ENCODE measurements at regions not wholly inside any gene's neighbourhood (a gene's known extent, or its start where the extent isn't known, plus 50 kb on each side); places are given as distances from the start of the nearest gene placed in this dataset.
"Not testable (repeated sequence)": the region's sequence is repeated elsewhere in the genome, so short reads cannot be mapped to it uniquely, and the experiment has no call there.

DNA sequence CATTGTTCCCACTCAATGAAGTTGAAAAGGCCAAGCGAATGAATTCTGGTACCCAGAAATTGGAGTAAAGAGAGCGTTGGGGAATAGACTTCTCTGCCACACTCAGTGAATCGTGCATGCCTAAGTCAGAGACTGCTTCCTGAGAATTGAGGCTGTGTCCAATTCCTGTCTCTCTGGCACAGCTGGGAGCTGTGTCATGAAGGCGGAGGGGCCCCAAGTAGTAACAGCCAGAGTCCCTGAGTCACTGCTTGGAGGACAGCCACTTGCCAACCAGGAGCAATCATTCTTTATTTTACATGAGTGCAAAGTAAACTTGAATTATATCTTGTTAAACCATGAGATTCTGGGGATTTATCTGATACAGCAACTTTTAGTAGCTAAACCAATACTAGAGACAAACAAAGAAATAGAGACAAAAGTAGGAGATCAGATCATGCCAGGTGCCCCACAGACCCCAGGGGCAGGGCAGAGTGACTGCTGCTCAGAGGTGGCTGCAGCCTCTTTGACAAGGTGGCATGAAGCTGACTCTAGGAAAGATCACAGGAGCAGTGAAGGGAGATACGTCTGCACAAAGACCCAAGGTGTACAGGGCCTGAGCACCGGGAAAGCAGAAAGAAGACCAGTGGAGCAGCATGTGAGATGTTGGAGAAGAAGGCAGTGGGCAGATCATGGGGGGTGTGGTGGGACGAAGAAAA, 246.0 kb downstream of the GADD45G start:
- CTCF ChIA-PET, result interaction anchor here (0.7 kb wide), 1 partner anchor 756 kb away, joined by 3 read pairs; no protein-coding TSS in a partner anchor
- Mint-ChIP-seq H3K4me3 (no peak overlapping the region), H3K4me1 (no peaks in the 10 kb centered on the region), H3K27me3 (peaks cover 44% of the 10 kb centered on the region), H3K27ac (no peak overlapping the region), H3K9me3 (no peaks in the 10 kb centered on the region), H3K36me3 (no peaks in the 10 kb centered on the region)
- DNase-seq, result no peak

DNA sequence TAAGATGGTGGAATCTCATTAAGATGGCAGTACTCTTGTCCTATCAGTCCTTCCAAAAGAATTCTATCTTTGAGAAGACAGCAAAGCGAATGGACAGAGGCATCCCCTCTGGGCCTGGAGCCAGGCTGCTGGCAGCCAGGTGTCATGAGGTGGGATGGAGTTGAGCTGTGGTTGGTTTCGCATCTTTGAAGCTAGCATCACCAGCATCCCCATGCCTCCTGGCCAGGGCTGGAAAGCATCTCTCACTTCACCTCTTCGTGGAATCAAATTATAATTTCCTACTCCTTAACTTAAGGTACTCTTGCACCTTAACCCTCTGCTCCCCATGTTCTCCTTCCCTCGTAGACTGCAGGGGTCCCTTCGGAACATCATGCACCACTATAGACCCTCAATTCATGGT, 248.3 kb downstream of the GADD45G start:
- no peak for DNase-seq
- Mint-ChIP-seq H3K27ac (no peak overlapping the region), H3K4me3 (no peak overlapping the region), H3K4me1 (no peaks in the 10 kb centered on the region), H3K9me3 (no peaks in the 10 kb centered on the region), H3K36me3 (no peaks in the 10 kb centered on the region), H3K27me3 (peaks cover 49% of the 10 kb centered on the region)
- CTCF ChIA-PET, result interaction anchor here (1.0 kb wide), 1 partner anchor 14 kb away, joined by 3 read pairs; no protein-coding TSS in a partner anchor

DNA sequence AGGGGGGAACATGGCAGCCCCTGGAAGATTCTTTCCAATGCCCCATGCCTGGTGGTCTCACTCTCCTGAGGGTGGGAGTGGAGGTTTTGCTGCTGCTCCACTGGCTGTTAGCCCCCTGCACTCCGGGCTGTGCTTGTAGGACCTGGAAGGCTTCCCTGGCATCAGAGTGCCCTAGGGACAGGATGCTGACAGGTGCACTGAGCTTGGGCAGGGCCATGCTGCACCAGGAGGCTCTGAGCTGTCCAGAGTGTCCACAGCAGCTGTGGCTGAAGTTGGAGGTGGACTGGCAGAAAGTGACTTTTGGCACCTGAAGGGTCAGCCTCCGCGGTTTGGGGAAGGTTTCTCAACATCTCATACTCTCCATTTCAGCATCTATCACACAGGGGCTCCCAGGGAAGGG, 249.1 kb downstream of the GADD45G start:
- Mint-ChIP-seq H3K4me1 (peaks cover 6% of the 10 kb centered on the region), H3K9me3 (no peaks in the 10 kb centered on the region), H3K36me3 (no peaks in the 10 kb centered on the region), H3K27me3 (peaks cover 54% of the 10 kb centered on the region), H3K27ac (no peak overlapping the region), H3K4me3 (no peak overlapping the region)
- no peak for DNase-seq
- CTCF ChIA-PET, result no interaction called here

DNA sequence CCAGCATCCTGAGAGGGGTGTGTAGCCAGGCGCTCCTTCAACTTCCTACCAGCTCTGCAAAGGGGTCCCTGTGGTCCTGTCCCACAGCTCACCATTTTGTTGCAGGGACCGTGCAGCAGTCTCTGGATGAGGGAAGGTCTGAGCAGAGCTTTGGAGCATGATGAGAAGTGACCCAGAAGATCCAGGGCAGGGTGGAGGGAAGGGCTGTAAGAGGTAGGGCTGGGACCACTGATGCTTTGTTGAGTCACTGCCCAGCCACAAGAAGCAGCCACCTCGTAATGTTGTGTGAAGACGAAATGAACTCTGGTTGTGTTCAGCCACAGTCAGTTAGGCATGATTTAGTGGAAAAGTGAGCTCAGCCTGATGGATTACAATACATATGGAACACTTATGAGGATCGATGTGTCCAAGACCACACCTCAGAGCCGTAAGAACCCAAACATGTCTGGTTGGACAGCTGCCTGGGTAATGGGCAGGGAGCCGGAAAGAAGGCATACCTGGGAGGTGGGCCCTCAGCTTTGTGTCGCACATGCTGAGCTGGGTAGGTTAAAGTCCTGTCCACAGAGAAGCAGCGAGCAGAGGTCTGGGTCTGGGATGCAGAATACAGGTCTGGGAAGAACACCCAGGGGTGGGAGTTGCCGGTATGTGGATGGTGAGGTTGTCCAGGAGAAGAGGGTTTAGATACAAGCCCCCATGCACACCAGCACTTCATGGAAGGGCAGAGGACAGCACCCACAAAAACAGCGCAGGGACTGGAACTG, 250.1 kb downstream of the GADD45G start:
- CTCF ChIA-PET, result no interaction called here
- Mint-ChIP-seq H3K4me3 (no peak overlapping the region), H3K36me3 (no peaks in the 10 kb centered on the region), H3K9me3 (no peaks in the 10 kb centered on the region), H3K4me1 (peaks cover 8% of the 10 kb centered on the region), H3K27ac (no peak overlapping the region), H3K27me3 (peaks cover 63% of the 10 kb centered on the region)
- DNase-seq, result no peak

DNA sequence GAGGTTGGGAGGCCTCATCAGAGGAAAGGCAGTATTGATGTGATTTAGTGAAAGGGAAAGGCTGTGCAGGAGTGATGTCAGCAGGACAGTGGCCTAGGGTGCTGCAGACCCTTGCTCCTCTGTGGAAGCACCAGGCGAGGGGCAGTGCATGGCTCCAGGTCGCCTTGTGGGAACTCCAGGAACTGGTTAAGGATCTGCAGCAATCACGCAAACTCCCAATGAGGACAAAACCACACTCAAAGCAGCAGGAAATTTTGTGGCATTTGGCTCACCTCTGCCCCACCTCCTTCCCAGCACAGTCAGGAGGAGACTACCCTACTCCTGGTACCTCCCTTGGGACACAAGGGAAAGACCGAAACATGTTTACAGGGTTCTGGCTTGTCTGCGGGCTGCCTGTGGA, 251.5 kb downstream of the GADD45G start:
- H3K4me3 Mint-ChIP-seq, H3K27ac Mint-ChIP-seq, H3K9me3 Mint-ChIP-seq, H3K36me3 Mint-ChIP-seq, CTCF ChIA-PET, H3K4me1 Mint-ChIP-seq, DNase-seq: not testable (repeated sequence)
- H3K27me3 Mint-ChIP-seq, result peaks cover 70% of the 10 kb centered on the region

DNA sequence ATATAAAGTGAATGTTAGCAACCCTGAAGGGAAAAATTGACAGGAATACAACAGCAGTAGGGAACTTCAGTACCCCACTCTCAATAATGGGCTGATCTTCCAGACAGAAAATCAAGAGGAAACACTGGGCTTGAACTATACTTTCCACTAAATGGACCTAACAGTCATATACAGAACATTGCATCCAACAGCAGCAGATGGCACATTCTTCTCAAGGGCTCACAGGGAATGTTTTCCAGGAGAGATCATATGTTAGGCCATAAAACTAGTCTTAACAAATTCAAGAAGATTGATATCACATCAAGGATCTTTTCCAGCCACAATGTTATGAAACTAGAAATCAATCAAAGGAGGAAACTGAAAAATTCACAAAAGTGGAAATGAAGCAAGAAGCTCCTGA, 252.1 kb downstream of the GADD45G start:
- DNase-seq, H3K4me1 Mint-ChIP-seq, H3K36me3 Mint-ChIP-seq, H3K27ac Mint-ChIP-seq, H3K9me3 Mint-ChIP-seq, H3K4me3 Mint-ChIP-seq: not testable (repeated sequence)
- CTCF ChIA-PET, result interaction anchor here (0.6 kb wide), 1 partner anchor 9 kb away, joined by 3 read pairs; no protein-coding TSS in a partner anchor
- H3K27me3 Mint-ChIP-seq, result peaks cover 70% of the 10 kb centered on the region

DNA sequence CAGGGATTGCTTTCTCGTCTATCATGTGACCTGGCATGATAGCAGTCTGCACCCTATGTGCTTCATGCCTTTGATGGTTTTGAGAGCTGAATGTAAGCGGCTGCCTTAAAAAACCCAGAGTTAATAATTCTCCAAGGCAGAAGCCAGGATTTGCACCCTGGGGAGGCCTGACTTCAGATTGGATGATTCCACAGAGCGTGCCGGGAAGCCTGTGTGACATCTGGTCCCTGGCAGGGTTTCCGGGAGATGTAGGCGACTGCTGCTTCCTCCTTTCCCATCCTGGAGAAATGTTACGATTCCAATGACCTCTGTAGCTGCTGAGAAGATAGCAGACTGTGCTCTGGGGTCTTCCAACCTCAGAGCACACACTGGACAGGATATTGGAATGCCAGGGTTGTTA, 255.0 kb downstream of the GADD45G start:
- peaks cover 67% of the 10 kb centered on the region for H3K27me3 Mint-ChIP-seq
- DNase-seq, H3K9me3 Mint-ChIP-seq, H3K27ac Mint-ChIP-seq, CTCF ChIA-PET, H3K36me3 Mint-ChIP-seq, H3K4me3 Mint-ChIP-seq, H3K4me1 Mint-ChIP-seq: not testable (repeated sequence)

DNA sequence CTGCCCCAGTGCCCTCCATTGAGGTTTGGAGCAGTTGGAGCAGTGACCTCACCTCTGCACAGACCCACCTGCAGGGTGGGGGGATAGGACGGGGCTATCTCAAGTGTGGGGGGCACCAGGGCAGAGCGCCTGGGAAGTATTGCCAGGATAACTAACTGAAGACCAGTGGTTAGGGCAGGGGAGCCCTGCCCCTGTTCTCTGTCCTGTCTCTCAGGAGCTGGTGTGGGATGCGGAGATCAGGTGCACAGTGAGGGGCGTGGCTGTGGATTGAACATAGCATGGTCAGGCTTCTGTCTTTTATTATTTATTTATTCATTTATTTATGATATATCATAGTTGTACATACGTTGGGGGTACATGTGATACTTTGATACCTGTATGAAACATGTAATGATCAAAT, 256.6 kb downstream of the GADD45G start:
- CTCF ChIA-PET, result interaction anchor here (1.7 kb wide), 1 partner anchor 263 kb away, joined by 4 read pairs; no protein-coding TSS in a partner anchor
- H3K27ac Mint-ChIP-seq, DNase-seq, H3K9me3 Mint-ChIP-seq, H3K36me3 Mint-ChIP-seq, H3K4me1 Mint-ChIP-seq, H3K4me3 Mint-ChIP-seq: not testable (repeated sequence)
- peaks cover 62% of the 10 kb centered on the region for H3K27me3 Mint-ChIP-seq

DNA sequence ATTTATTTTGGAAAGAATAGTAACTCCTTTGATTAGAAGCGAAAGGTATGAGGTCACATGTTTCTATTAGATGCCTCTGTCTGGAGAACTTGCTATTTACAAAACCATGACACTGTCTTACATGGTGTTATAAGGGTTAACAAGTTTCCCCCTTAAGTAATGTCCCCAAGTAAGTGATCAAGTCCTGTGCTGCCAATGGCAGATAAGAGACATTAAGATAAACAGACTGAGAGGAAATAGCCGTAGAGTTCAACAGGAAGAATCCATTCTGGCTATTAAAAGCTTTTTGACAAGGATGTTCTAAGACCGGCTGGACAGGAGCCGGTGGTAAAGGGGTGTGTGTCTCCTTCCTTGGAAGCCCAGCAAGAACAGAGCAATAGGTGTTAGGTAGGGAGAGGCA, 257.5 kb downstream of the GADD45G start:
- Mint-ChIP-seq H3K4me1 (peaks cover 8% of the 10 kb centered on the region), H3K4me3 (no peak overlapping the region), H3K27ac (no peak overlapping the region), H3K36me3 (no peaks in the 10 kb centered on the region), H3K27me3 (peaks cover 56% of the 10 kb centered on the region), H3K9me3 (no peaks in the 10 kb centered on the region)
- no peak for DNase-seq
- CTCF ChIA-PET, result interaction anchor here (1.7 kb wide), 1 partner anchor 264 kb away, joined by 4 read pairs; no protein-coding TSS in a partner anchor

DNA sequence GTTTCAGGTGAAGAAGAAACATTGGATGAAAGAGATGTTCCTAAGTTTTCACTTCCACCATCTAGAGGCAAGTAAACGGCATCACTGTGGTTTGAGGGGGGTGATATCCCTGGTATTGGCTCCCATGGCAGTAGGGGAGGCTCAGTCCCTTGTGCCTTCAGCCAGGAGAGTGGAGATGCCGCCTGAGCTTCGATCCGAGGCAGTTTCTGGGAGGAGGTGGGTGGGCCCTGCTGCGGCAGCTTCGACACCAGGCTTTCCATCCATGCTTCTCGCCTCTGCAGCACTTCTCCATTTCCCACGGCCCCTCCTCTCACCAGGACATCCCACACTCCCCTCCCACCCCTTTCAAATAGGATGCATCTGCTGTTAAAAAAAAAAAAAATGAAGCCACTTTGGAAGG, 258.3 kb downstream of the GADD45G start:
- H3K27me3 Mint-ChIP-seq, result peaks cover 51% of the 10 kb centered on the region
- H3K9me3 Mint-ChIP-seq, result no peaks in the 10 kb centered on the region
- no peaks in the 10 kb centered on the region for H3K36me3 Mint-ChIP-seq
- no peak overlapping the region for H3K4me3 Mint-ChIP-seq
- peaks cover 8% of the 10 kb centered on the region for H3K4me1 Mint-ChIP-seq
- H3K27ac Mint-ChIP-seq, result no peak overlapping the region
- CTCF ChIA-PET, result interaction anchor here (1.7 kb wide), 1 partner anchor 265 kb away, joined by 4 read pairs; no protein-coding TSS in a partner anchor
- DNase-seq, result no peak

DNA sequence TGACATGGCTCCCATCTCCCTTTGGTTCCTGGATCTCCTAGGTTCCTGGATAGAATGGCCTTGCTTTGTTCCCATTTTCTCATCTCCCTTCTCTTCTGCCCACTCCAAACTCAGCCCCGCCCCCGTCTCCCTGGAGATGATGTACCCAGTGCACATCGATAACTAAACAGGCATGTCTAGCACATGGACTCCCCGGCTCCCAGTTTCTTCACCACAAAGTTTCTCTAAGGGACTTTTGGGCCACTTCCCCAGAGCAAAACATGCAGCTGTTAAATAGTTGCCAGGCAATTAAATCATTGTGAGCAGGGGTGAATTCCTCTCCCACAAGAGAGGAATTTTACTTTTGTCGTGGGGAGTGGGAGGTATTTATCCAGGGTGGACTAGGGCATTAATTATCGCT, 259.0 kb downstream of the GADD45G start:
- Mint-ChIP-seq H3K27me3 (peaks cover 47% of the 10 kb centered on the region), H3K36me3 (no peaks in the 10 kb centered on the region), H3K4me3 (no peak overlapping the region), H3K9me3 (no peaks in the 10 kb centered on the region), H3K4me1 (peaks cover 3% of the 10 kb centered on the region), H3K27ac (no peak overlapping the region)
- CTCF ChIA-PET, result no interaction called here
- no peak for DNase-seq

DNA sequence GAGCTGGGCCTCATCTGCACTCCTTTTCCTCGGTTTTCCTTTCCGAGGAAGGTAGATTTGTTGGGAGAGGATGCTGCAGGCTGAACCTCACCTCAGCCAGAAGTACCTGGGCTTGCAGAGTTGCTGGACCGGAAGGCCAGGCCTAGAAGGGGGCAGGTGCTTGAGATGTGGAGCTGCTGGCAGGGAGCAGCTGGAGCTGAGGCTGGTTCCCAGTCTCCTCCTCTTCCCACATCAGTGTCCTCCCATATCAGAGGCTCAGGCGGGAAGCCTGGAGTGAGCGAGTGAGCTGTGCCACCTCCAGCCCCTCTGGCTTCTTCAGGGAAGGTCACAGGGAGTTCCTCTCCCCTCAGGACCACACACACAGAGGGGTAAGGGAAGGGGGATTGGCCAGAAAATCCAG, 259.4 kb downstream of the GADD45G start:
- no peak for DNase-seq
- Mint-ChIP-seq H3K4me3 (no peak overlapping the region), H3K4me1 (no peaks in the 10 kb centered on the region), H3K9me3 (no peaks in the 10 kb centered on the region), H3K36me3 (no peaks in the 10 kb centered on the region), H3K27ac (no peak overlapping the region), H3K27me3 (peaks cover 43% of the 10 kb centered on the region)
- CTCF ChIA-PET, result no interaction called here

DNA sequence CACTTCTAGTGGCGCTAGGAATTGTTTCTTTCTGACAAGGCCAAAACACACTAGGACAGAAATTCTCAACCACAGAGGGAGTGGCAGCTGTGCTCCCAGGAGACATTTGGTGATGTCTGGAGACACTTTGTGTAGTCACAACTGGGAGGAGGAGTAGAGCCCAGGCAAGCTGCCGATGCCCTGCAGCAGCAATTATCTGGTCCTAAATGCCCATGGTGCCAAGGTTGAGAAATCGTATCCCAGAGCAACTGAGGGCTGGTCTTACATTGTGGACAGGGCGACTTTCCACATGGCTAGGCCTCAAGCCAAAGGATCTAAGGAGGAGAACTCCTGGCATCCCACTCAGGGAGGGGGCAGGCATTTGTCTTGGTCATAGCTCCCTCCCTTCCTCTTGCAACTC, 259.9 kb downstream of the GADD45G start:
- Mint-ChIP-seq H3K27ac (no peak overlapping the region), H3K4me3 (no peak overlapping the region), H3K36me3 (no peaks in the 10 kb centered on the region), H3K4me1 (no peaks in the 10 kb centered on the region), H3K9me3 (no peaks in the 10 kb centered on the region), H3K27me3 (peaks cover 38% of the 10 kb centered on the region)
- no peak for DNase-seq
- CTCF ChIA-PET, result no interaction called here

DNA sequence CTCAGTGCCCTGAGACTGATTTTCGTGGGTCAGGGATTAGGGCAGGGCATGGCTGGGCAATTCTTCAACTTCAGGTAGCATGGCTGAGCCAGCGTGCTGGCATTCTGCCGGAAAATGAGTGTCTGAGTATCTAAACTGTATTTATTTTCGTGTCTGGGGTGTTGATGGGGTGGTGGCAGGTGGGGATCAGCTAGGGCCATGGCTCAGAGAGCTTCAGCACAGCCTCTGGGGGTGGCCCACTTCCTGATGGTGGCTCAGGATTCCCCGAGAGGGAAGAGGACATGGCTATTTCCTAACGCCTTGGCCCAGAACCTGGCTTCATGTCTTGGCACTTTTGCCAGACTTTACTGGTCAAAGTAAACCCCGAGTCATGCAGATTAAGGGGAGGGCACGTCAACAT, 260.5 kb downstream of the GADD45G start:
- peaks cover 32% of the 10 kb centered on the region for H3K27me3 Mint-ChIP-seq
- CTCF ChIA-PET, result no interaction called here
- no peaks in the 10 kb centered on the region for H3K9me3 Mint-ChIP-seq
- no peak overlapping the region for H3K4me3 Mint-ChIP-seq
- no peak overlapping the region for H3K27ac Mint-ChIP-seq
- no peaks in the 10 kb centered on the region for H3K4me1 Mint-ChIP-seq
- DNase-seq, result no peak
- H3K36me3 Mint-ChIP-seq, result no peaks in the 10 kb centered on the region

DNA sequence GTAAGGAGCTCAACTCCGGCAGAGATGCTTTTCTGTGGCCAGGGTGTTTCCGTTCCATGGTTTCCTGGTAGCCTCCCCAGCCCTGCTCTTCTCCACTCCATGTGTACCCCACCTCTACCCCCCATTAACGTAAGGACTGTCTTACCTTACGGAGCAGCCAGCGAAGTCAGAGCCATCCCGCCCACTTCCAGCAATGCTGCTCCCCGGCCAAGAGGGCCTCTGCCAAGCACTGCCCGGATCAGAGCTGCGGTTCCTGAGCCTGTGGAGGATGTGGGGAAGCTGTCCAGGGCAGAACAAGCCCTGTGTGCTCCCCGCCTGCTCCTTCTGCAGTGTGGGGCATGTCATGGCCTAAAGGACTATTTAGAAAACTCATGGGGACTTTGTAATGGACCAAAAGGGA, 261.2 kb downstream of the GADD45G start:
- H3K27me3 Mint-ChIP-seq, result peaks cover 26% of the 10 kb centered on the region
- no peaks in the 10 kb centered on the region for H3K9me3 Mint-ChIP-seq
- no peak overlapping the region for H3K4me3 Mint-ChIP-seq
- DNase-seq, result no peak
- no peak overlapping the region for H3K27ac Mint-ChIP-seq
- H3K36me3 Mint-ChIP-seq, result no peaks in the 10 kb centered on the region
- CTCF ChIA-PET, result interaction anchor here (0.5 kb wide), 1 partner anchor 9 kb away, joined by 3 read pairs; no protein-coding TSS in a partner anchor
- no peaks in the 10 kb centered on the region for H3K4me1 Mint-ChIP-seq

Measured in activated naive CD4-positive, alpha-beta T cell treated with anti-CD3 and anti-CD28 coated beads, Interleukin-2, amount 10 ng/mL, durations not matched to agents 7 days and 5 days (primary cell).